Neutrophil (primary cell): ENCODE measurements at regions not wholly inside any gene's neighbourhood (a gene's known extent, or its start where the extent isn't known, plus 50 kb on each side); places are given as distances from the start of the nearest gene placed in this dataset.

Experiments
- H3K27ac ChIP-seq: fragments of 200-600 bp; sonication (generic); 2 replicates; pipeline ENCODE4 v1.5.1; 2016; ENCODE audit warnings: mild to moderate bottlenecking, moderate library complexity
- H3K27me3 ChIP-seq: fragments of 200-600 bp; sonication (generic); 2 replicates; pipeline ENCODE4 v1.6.0; 2016; ENCODE audit warnings: mild to moderate bottlenecking
- H3K36me3 ChIP-seq: fragments of 200-600 bp; sonication (generic); 2 replicates; pipeline ENCODE4 v1.5.1; 2017
- H3K4me1 ChIP-seq, 2 experiments: fragments of 200-600 bp in 1 of 2; sonication (generic) in 1 of 2; 1 replicate in 1 of 2; 2 replicates in 1 of 2; pipeline versions ENCODE4 v1.5.1 to v1.6.1; 2013 to 2016; ENCODE audit warnings: low read depth in 1 of 2, low read length in 1 of 2, mild to moderate bottlenecking in 1 of 2, moderate library complexity in 1 of 2; ENCODE audit not compliant: control insufficient read depth in 1 of 2, insufficient read depth in 1 of 2
- H3K4me3 ChIP-seq, 2 experiments: fragments of 200-600 bp in 1 of 2; sonication (generic) in 1 of 2; 1 replicate in 1 of 2; 2 replicates in 1 of 2; pipeline ENCODE4 v1.5.1; 2013 to 2016; ENCODE audit warnings: low read depth in 1 of 2, low read length in 1 of 2, mild to moderate bottlenecking in 1 of 2, moderate library complexity in 1 of 2
- H3K9me3 ChIP-seq: fragments of 200-600 bp; sonication (generic); 2 replicates; pipeline ENCODE4 v1.5.1; 2016
- TF ChIP-seq, protein P1 (sequence below): fragments of 200-600 bp; sonication (generic); IDR thresholded peaks from 2 replicates; pipeline ENCODE4 v1.5.1; 2016; ENCODE audit warnings: antibody characterized with exemption

DNA sequence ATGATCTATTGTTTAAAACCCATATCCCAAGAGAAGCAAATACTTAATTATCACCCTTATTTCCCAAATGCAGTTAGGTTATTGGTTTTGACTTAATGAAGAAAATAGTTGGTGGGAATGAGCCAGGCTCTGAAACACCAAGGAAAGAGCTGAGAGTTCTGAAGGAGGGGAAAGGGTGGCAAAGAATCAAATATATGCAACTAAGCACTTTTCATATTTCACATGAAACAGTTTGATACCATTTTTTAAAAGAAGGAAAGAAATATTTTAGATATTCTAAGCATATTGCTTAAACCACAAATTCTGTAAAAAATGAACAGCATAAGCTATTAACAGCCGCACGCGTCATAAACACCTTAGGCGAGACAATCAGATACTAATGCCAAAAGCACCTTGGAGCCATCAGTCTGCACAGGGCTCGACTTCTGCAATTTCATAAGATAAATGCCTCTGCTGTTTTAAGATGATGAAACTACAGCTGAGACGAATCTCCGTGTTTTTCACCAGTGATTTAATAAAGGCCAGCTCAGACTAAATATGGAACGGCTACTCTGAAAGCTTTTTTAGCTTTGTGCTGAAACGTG is 371.7 kb downstream of the EN1 start:
- Histone ChIP-seq H3K36me3 (no peaks in the 10 kb centered on the region), H3K27me3 (peaks cover 8% of the 10 kb centered on the region), H3K27ac (no peak overlapping the region), H3K9me3 (no peaks in the 10 kb centered on the region), H3K4me1 (no peaks in the 10 kb centered on the region), H3K4me3 (no peak overlapping the region)
- TF ChIP-seq, protein P1, sequence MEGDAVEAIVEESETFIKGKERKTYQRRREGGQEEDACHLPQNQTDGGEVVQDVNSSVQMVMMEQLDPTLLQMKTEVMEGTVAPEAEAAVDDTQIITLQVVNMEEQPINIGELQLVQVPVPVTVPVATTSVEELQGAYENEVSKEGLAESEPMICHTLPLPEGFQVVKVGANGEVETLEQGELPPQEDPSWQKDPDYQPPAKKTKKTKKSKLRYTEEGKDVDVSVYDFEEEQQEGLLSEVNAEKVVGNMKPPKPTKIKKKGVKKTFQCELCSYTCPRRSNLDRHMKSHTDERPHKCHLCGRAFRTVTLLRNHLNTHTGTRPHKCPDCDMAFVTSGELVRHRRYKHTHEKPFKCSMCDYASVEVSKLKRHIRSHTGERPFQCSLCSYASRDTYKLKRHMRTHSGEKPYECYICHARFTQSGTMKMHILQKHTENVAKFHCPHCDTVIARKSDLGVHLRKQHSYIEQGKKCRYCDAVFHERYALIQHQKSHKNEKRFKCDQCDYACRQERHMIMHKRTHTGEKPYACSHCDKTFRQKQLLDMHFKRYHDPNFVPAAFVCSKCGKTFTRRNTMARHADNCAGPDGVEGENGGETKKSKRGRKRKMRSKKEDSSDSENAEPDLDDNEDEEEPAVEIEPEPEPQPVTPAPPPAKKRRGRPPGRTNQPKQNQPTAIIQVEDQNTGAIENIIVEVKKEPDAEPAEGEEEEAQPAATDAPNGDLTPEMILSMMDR, result no peak

DNA sequence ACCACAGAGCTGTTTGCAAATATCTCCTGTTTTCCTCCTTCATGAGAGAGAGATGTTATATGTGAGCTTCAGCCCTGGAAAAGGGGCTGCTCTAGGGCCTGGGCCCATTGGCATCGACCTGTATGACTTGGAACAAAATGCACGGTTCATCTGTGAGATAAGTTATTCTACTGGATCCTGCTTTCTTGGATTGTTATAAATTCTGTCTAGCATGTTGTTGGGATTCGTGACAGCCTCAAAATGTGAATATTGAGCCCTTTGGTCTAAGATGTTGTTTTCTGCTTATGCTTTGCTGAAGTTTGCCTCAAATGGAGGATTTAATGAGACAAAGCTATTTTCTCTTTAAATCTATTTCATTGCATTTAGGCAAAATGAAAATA is 372.9 kb downstream of the EN1 start:
- Histone ChIP-seq H3K27me3 (peaks cover 17% of the 10 kb centered on the region), H3K36me3 (no peaks in the 10 kb centered on the region), H3K27ac (no peak overlapping the region), H3K9me3 (no peaks in the 10 kb centered on the region), H3K4me3 (no peak overlapping the region), H3K4me1 (no peaks in the 10 kb centered on the region)
- TF ChIP-seq, protein P1, result no peak

DNA sequence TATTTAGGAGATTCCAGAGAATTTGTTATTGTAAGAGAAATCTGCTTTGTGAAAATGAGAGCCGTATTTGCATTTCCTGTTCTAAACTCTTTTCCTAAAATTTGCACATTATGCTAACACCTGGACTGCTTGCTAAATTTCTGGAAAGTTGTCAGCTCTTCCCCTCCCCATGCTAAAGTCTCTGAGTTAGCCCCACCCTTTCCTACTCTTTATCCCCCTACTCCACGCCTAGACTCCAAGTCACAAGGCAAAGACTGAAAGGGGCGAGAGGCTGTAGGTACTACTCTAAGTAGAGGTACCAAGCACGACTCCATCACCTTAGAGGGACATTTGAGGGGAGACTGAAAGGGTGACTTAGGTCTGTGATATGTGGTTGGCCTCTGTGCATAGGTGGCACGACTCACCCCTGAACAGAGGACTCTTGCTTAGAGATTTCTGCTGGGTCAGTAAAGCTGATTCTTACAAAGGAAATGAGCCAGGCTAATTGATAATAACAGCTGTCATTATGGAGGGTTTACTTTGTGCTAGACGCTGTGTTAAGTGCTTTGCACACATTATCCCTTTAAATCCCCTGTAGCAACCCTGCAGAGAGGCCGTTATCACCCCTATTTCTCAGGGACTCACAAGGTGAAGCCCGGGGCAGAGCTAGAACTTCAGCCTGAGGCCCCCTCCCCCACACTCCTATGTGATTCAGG is 373.5 kb downstream of the EN1 start:
- H3K27ac ChIP-seq, result no peak overlapping the region

DNA sequence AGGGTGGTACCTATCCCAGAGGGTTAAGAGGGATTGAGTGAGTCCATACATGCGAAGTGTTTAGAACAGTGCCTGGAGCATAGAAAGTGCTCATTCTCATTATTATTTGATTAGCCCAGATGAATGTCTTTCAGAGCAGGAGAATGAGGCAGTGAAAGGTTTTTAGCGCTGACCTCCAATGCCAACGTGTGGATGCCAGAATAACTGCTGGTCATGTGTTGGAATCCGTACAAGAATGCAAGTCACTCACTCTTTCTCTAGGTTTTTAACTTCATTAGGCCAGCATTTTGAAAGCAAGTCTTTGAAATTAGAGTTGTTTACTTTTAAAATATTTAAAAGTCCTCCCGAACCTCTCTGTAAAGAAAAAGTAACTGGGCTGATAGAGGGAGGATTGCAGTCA is 374.2 kb downstream of the EN1 start:
- H3K9me3 ChIP-seq, result no peaks in the 10 kb centered on the region
- H3K4me1 ChIP-seq, result no peaks in the 10 kb centered on the region
- no peak overlapping the region for H3K4me3 ChIP-seq
- no peaks in the 10 kb centered on the region for H3K36me3 ChIP-seq
- TF ChIP-seq, protein P1, result no peak
- H3K27ac ChIP-seq, result no peak overlapping the region
- H3K27me3 ChIP-seq, result peaks cover 26% of the 10 kb centered on the region

More for the DNA sequence above, 373.5 kb downstream of the EN1 start:
- Histone ChIP-seq H3K4me3 (no peak overlapping the region), H3K36me3 (no peaks in the 10 kb centered on the region), H3K4me1 (no peaks in the 10 kb centered on the region), H3K27me3 (peaks cover 21% of the 10 kb centered on the region), H3K9me3 (no peaks in the 10 kb centered on the region)
- TF ChIP-seq, protein P1, result no peak

DNA sequence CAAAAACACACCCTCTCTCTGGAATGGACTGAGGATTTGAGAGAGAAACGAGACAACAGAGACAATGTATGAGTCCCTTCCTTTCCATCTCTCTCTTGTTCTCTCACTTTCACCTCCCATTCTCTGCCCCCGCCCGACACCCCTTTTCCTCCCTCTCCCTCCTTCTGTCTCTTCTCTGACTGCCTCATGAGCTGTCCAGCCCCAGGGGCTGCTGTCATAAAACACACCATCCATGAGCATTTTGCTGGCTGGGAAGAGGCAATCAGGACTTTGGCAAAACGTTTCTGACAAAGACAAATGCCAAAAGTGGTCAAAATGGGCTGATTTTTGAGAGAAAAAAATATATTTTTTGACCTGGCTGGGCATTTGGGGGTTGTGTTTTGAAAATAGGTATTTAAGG is 377.2 kb downstream of the EN1 start:
- Histone ChIP-seq H3K36me3 (no peaks in the 10 kb centered on the region), H3K9me3 (no peaks in the 10 kb centered on the region), H3K27me3 (peaks cover 26% of the 10 kb centered on the region), H3K27ac (no peak overlapping the region), H3K4me1 (no peaks in the 10 kb centered on the region), H3K4me3 (no peak overlapping the region)
- TF ChIP-seq, protein P1, result no peak
